ENCODE measurements at regions not wholly inside any gene's neighbourhood (a gene's known extent, or its start where the extent isn't known, plus 50 kb on each side); places are given as distances from the start of the nearest gene placed in this dataset.

DNA sequence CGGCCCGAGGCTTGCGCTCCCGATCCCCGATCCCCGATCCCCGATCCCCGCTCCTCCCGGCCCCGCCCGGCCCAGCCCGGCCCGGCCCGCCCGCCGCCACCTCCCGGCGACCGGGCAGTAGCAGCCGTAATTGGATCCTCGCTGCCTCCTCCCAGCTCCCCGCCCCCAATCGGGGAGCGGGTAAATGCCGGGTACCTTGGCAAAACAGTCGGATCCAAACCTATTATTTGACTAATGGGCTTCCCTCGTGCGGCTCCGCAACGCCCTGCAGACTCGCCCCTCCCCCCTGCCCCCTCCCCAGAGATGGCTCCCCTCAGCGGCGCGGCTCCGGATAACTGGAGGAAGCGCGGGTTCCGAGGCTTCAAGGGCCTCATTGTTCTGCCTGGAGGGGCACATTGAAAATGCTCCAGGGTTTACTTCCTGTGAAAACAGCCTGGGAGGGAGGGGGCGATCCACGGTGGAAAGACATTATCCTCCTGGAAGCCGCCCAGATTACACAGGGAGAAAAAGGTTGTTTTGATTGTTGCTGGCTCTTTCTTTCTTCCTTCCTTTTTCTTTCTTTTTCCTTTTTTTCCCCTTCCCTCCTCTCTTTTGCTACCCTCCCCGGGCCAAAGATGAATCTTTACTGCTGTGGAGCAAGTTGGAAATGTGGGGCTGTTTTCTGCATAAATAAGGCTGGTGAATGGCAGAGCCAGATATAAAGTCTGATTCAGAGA lies 94.7 kb upstream of the ZMIZ1 start:
- TF ChIP-seq, protein P1, sequence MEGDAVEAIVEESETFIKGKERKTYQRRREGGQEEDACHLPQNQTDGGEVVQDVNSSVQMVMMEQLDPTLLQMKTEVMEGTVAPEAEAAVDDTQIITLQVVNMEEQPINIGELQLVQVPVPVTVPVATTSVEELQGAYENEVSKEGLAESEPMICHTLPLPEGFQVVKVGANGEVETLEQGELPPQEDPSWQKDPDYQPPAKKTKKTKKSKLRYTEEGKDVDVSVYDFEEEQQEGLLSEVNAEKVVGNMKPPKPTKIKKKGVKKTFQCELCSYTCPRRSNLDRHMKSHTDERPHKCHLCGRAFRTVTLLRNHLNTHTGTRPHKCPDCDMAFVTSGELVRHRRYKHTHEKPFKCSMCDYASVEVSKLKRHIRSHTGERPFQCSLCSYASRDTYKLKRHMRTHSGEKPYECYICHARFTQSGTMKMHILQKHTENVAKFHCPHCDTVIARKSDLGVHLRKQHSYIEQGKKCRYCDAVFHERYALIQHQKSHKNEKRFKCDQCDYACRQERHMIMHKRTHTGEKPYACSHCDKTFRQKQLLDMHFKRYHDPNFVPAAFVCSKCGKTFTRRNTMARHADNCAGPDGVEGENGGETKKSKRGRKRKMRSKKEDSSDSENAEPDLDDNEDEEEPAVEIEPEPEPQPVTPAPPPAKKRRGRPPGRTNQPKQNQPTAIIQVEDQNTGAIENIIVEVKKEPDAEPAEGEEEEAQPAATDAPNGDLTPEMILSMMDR (conservative IDR thresholded peaks at IDR 0.05; ENCODE audit: low read length) = no peak
- TF ChIP-seq EZH2phosphoT487 (IDR thresholded peaks at IDR 0.05; ENCODE audit: borderline replicate concordance, low read depth, low read length) = no peak

Data from OCI-LY7 (cell line).